ENCODE measurements at regions not wholly inside any gene's neighbourhood (a gene's known extent, or its start where the extent isn't known, plus 50 kb on each side); places are given as distances from the start of the nearest gene placed in this dataset.
"Not testable (repeated sequence)": the region's sequence is repeated elsewhere in the genome, so short reads cannot be mapped to it uniquely, and the experiment has no call there.

GRCh38 chr3:84308379-84308778 is 650.4 kb upstream of the CADM2 start:
- H3K27ac Mint-ChIP-seq, result no peak overlapping the region
- no peaks in the 10 kb centered on the region for H3K36me3 Mint-ChIP-seq (ENCODE audit: low read depth)
- H3K4me3 Mint-ChIP-seq, result no peak overlapping the region
- H3K9me3 Mint-ChIP-seq, result peaks cover 4% of the 10 kb centered on the region; the same call in 1 of the 2 replicates
- DNase-seq, result no peak
- no peak for TF ChIP-seq CTCF (IDR thresholded peaks at IDR 0.05)
- H3K27me3 Mint-ChIP-seq (ENCODE audit: insufficient read depth), result no peaks in the 10 kb centered on the region
- no peaks in the 10 kb centered on the region for H3K4me1 Mint-ChIP-seq (ENCODE audit: low read depth)

- Mint-ChIP-seq H3K4me3 (no peak overlapping the region), H3K27ac (no peak overlapping the region)
- no peak for DNase-seq
These were observed 640.4 kb upstream of the CADM2 start for GRCh38 chr3:84318273-84318809.

GRCh38 chr3:84365563-84366278 is 593.1 kb upstream of the CADM2 start:
- not testable (repeated sequence) for DNase-seq; H3K36me3 Mint-ChIP-seq (ENCODE audit: low read depth); H3K4me1 Mint-ChIP-seq (ENCODE audit: low read depth); H3K27ac Mint-ChIP-seq; H3K4me3 Mint-ChIP-seq; H3K27me3 Mint-ChIP-seq (ENCODE audit: insufficient read depth)
- peaks cover 52% of the 10 kb centered on the region for H3K9me3 Mint-ChIP-seq

More at GRCh38 chr3:84318273-84318809, 640.4 kb upstream of the CADM2 start:
- no peak for TF ChIP-seq CTCF (IDR thresholded peaks at IDR 0.05)
- H3K27me3 Mint-ChIP-seq (ENCODE audit: insufficient read depth), result no peaks in the 10 kb centered on the region
- peaks cover 40% of the 10 kb centered on the region for H3K9me3 Mint-ChIP-seq
- no peaks in the 10 kb centered on the region for H3K36me3 Mint-ChIP-seq (ENCODE audit: low read depth)
- H3K4me1 Mint-ChIP-seq (ENCODE audit: low read depth), result no peaks in the 10 kb centered on the region
